Gastroesophageal sphincter (tissue), 4 donors: ENCODE measurements at regions not wholly inside any gene's neighbourhood (a gene's known extent, or its start where the extent isn't known, plus 50 kb on each side); places are given as distances from the start of the nearest gene placed in this dataset.

Source experiments
- ATAC-seq: fragments of 150-250 bp; one replicate; pipeline ENCODE4 v1.9.1; 2016; ENCODE audit warnings: mild to moderate bottlenecking, moderate library complexity
- H3K27ac ChIP-seq, 4 donors: fragments of 200-600 bp; sonication (generic) in 3 of 4; 1 replicate in 3 of 4; 2 replicates in 1 of 4; pipeline ENCODE4 v1.5.1; 2016 to 2019
- H3K27me3 ChIP-seq: fragments of 200-600 bp; sonication (generic); one replicate; pipeline ENCODE4 v1.5.1; 2019
- H3K36me3 ChIP-seq, 2 donors: fragments of 200-600 bp; sonication (generic); one replicate each; pipeline ENCODE4 v1.5.1; 2019; ENCODE audit warnings: control low read depth in 1 of 2
- H3K4me1 ChIP-seq, 3 donors: fragments of 200-600 bp; sonication (generic); 1 replicate in 2 of 3; 2 replicates in 1 of 3; pipeline ENCODE4 v1.5.1; 2016 to 2019; ENCODE audit warnings: control low read depth in 2 of 3
- H3K4me3 ChIP-seq, 2 donors: fragments of 200-600 bp; sonication (generic); one replicate each; pipeline ENCODE4 v1.5.1; 2019; ENCODE audit warnings: mild to moderate bottlenecking in 1 of 2, moderate library complexity in 1 of 2
- H3K9me3 ChIP-seq, 3 donors: fragments of 200-600 bp; sonication (generic); one replicate each; pipeline ENCODE4 v1.5.1; 2017 to 2019; ENCODE audit warnings: control low read depth in 2 of 3
- CTCF ChIP-seq, 4 experiments: fragments of 200-600 bp in 2 of 4; fragments of 450-650 bp in 2 of 4; sonication (generic) in 1 of 4; IDR thresholded peaks; one replicate each; pipeline ENCODE4 v1.5.1; 2017 to 2019; ENCODE audit warnings: antibody characterized with exemption in 4 of 4, mild to moderate bottlenecking in 2 of 4, moderate library complexity in 2 of 4
- EP300 ChIP-seq: sonication (generic); formaldehyde crosslinking; IDR thresholded peaks from one replicate; pipeline ENCODE4 v1.6.1; 2017; ENCODE audit warnings: antibody characterized with exemption, mild to moderate bottlenecking
- POLR2A ChIP-seq, 2 donors: fragments of 450-650 bp; IDR thresholded peaks; one replicate each; pipeline ENCODE4 v1.6.1; 2017; ENCODE audit warnings: antibody characterized with exemption in 2 of 2, mild to moderate bottlenecking in 2 of 2, moderate library complexity in 1 of 2
- POLR2AphosphoS5 ChIP-seq: sonication (generic); formaldehyde crosslinking; IDR thresholded peaks from one replicate; pipeline ENCODE4 v1.6.1; 2017; ENCODE audit warnings: antibody characterized with exemption
- WGBS, 2 donors: methylation state at CpG; one replicate each; pipeline ENCODE4 v1.1.5; 2018; ENCODE audit warnings: low coverage in 1 of 2; 5-methylcytosine and 5-hydroxymethylcytosine counted together

- no peak for TF ChIP-seq POLR2AphosphoS5
- no peak for ATAC-seq
- H3K27me3 ChIP-seq: no peaks in the 10 kb centered on the region
- H3K27ac ChIP-seq: no peak overlapping the region
- H3K9me3 ChIP-seq: no peaks in the 10 kb centered on the region
- no peaks in the 10 kb centered on the region for H3K36me3 ChIP-seq
- H3K4me3 ChIP-seq: no peak overlapping the region
- H3K4me1 ChIP-seq: no peaks in the 10 kb centered on the region
These were observed 72.6 kb upstream of the STXBP5 start for GRCh38 chr6:147131532-147132128.

DNA sequence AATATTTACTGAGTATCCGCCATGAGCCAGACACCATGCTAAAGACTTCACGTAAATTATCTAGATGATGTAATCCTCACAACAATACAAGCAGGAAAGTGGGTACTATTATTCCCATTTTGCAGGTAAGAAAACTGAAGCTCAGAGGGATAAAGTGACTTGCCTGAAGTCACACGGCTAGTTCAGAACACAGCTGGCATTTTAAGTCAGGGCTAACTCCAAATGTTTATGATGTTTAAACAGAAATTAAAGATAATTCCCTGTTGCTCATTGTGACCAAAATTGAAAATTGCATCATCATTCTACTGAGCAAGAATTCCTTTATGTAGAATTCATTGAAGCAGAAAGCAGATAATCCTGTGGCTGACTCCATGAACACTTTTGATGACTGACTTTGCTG lies 71.3 kb upstream of the STXBP5 start:
- no peaks in the 10 kb centered on the region for H3K9me3 ChIP-seq
- ATAC-seq: no peak
- no peak for TF ChIP-seq POLR2A (IDR thresholded peaks at IDR 0.05)
- no peak for TF ChIP-seq CTCF (IDR thresholded peaks at IDR 0.05)
- no peak for TF ChIP-seq EP300
- no peak for TF ChIP-seq POLR2AphosphoS5
- no peaks in the 10 kb centered on the region for H3K27me3 ChIP-seq
- no peaks in the 10 kb centered on the region for H3K36me3 ChIP-seq
- no peak overlapping the region for H3K27ac ChIP-seq
- H3K4me3 ChIP-seq: no peak overlapping the region
- no peaks in the 10 kb centered on the region for H3K4me1 ChIP-seq
- WGBS, 2 donors: 75 to 83% methylated on average over 3 of the region's 3 CpGs

GRCh38 chr6:147133669-147134068 lies 70.5 kb upstream of the STXBP5 start:
- H3K9me3 ChIP-seq: no peaks in the 10 kb centered on the region
- TF ChIP-seq POLR2AphosphoS5 (no peak), EP300 (no peak), POLR2A (IDR thresholded peaks at IDR 0.05) (no peak), CTCF (IDR thresholded peaks at IDR 0.05) (no peak)
- H3K4me3 ChIP-seq: no peak overlapping the region
- ATAC-seq: no peak
- H3K27ac ChIP-seq: no peak overlapping the region
- no peaks in the 10 kb centered on the region for H3K27me3 ChIP-seq
- H3K36me3 ChIP-seq: no peaks in the 10 kb centered on the region
- 89 to 93% methylated on average over 4 of the region's 4 CpGs for WGBS, 2 donors
- H3K4me1 ChIP-seq: no peaks in the 10 kb centered on the region

DNA sequence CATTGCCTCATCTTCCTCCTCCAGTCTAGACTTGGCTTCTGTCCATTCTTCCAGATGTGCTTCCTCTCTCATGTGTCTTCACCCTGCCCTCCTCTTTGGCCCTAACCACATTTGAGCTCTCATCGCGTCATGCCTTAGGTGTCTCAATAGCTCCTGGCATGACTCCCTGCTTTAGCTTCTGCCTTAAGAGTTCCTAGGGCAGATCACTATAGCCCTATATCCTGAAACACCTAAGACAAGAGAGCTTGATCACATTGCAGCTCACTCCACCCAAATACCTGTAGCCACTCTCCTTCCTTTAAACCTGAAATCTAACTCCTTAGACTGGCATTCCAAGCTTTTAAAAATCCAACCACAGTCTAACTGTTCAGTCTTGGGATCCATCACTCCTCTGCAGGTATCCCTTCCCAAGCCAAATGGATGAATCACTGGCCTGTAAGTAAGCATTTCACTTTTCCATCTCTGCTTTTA lies 69.0 kb upstream of the STXBP5 start:
- TF ChIP-seq POLR2A (IDR thresholded peaks at IDR 0.05) (no peak), POLR2AphosphoS5 (no peak), EP300 (no peak), CTCF (IDR thresholded peaks at IDR 0.05) (no peak)
- no peak overlapping the region for H3K27ac ChIP-seq

DNA sequence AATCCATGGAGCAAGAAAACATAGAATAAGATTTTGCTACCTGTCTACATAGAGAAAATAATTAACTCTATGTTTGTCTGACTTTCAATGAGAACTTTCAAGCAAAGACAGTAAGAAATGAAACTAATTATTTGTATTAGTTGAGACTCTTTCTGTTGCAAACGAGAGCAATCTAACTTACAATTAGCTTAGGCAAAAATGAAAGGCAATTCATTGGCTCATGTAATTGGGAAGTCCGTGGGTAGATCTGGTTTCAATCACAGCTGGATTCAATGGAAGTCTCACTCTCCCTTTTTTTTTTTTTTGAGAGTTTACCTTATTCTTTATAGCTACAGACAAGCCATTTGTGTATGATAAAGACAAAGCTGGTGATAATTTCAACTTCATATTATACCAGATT lies 68.2 kb upstream of the STXBP5 start:
- WGBS, 2 donors: 47% methylated on average over 2 of the region's 2 CpGs
- no peaks in the 10 kb centered on the region for H3K36me3 ChIP-seq
- ATAC-seq: no peak

More for the DNA sequence above, 69.0 kb upstream of the STXBP5 start:
- no peaks in the 10 kb centered on the region for H3K36me3 ChIP-seq
- H3K4me1 ChIP-seq: no peaks in the 10 kb centered on the region
- H3K27me3 ChIP-seq: no peaks in the 10 kb centered on the region
- no peak for ATAC-seq
- 20 to 60% methylated on average over 1 to 2 of the region's 2 CpGs for WGBS, 2 donors
- H3K4me3 ChIP-seq: no peak overlapping the region
- H3K9me3 ChIP-seq: no peaks in the 10 kb centered on the region

More for the DNA sequence above, 68.2 kb upstream of the STXBP5 start:
- TF ChIP-seq POLR2AphosphoS5 (no peak), CTCF (IDR thresholded peaks at IDR 0.05) (no peak)
- Histone ChIP-seq H3K9me3 (no peaks in the 10 kb centered on the region), H3K27me3 (no peaks in the 10 kb centered on the region), H3K27ac (no peak overlapping the region), H3K4me3 (no peak overlapping the region), H3K4me1 (no peaks in the 10 kb centered on the region)
